ENCODE measurements at regions not wholly inside any gene's neighbourhood (a gene's known extent, or its start where the extent isn't known, plus 50 kb on each side); places are given as distances from the start of the nearest gene placed in this dataset.
"Not testable (repeated sequence)": the region's sequence is repeated elsewhere in the genome, so short reads cannot be mapped to it uniquely, and the experiment has no call there.

DNA sequence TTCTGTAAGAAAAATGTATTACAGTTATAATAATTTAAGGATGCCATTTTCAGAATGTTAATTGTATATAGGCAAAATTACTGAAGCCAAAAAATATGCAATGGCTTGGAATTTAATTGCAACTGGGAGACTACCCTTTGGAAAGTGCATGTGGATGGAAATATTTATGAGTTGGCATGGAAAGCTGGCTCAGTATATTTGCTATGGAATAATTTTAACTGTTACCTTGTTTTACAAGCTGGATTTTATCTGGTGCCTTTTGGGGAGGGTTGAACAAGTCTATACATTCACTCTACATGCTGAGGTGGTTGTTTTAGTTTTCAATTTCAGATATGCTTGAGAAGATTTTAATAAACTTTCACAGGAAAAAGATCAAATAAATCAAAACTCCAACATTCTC is 80.9 kb upstream of the ABCB5 start:
- H3K27ac ChIP-seq, result no peak overlapping the region
- no peak for DNase-seq (ENCODE audit: low spot score)
- TF ChIP-seq, protein P1, sequence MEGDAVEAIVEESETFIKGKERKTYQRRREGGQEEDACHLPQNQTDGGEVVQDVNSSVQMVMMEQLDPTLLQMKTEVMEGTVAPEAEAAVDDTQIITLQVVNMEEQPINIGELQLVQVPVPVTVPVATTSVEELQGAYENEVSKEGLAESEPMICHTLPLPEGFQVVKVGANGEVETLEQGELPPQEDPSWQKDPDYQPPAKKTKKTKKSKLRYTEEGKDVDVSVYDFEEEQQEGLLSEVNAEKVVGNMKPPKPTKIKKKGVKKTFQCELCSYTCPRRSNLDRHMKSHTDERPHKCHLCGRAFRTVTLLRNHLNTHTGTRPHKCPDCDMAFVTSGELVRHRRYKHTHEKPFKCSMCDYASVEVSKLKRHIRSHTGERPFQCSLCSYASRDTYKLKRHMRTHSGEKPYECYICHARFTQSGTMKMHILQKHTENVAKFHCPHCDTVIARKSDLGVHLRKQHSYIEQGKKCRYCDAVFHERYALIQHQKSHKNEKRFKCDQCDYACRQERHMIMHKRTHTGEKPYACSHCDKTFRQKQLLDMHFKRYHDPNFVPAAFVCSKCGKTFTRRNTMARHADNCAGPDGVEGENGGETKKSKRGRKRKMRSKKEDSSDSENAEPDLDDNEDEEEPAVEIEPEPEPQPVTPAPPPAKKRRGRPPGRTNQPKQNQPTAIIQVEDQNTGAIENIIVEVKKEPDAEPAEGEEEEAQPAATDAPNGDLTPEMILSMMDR (IDR thresholded peaks at IDR 0.05), result no peak
- H3K4me3 ChIP-seq, result no peak overlapping the region

DNA sequence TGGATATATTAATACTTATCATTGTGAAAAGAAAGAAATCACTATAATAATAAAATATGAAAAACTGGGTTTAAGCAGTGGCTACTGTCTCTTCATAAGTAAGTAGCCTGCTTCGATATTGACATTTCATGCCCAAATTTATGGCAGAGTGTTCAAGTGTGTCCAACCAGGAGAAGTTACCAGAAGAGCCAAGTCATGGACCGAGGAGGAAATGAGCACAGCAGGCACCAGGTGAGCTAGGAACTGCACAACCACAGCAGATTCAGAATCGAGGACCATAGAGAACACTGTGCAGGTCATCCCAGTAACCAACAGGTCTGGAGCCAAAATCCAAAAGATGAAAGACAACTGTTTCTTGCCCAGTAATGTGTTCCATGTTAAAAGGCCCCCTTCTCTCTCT is 79.9 kb upstream of the ABCB5 start:
- Histone ChIP-seq H3K4me3 (no peak overlapping the region), H3K27ac (no peak overlapping the region)
- TF ChIP-seq, protein P1 (IDR thresholded peaks at IDR 0.05), result no peak
- no peak for DNase-seq (ENCODE audit: low spot score)

DNA sequence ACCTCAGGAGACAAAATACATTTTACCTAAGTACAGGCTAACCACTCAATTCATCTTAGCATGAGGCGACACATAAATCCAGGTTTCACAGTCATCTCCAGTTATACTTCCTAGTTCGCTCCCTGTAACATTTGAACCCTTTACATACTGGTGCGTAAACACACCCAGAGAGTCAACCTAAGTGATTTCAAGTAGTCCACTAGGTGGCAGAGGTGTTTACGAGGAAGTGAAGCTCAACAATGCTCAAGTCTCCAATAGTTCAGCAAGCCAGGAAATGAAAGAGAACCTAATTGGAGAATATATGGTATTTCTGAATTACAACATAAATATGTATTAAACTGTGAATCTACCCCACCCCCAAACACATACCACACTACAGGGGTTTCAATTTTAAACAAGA is 76.3 kb upstream of the ABCB5 start:
- no peak overlapping the region for H3K4me3 ChIP-seq
- DNase-seq (ENCODE audit: low spot score), result no peak
- TF ChIP-seq, protein P1 (IDR thresholded peaks at IDR 0.05), result no peak
- no peak overlapping the region for H3K27ac ChIP-seq

DNA sequence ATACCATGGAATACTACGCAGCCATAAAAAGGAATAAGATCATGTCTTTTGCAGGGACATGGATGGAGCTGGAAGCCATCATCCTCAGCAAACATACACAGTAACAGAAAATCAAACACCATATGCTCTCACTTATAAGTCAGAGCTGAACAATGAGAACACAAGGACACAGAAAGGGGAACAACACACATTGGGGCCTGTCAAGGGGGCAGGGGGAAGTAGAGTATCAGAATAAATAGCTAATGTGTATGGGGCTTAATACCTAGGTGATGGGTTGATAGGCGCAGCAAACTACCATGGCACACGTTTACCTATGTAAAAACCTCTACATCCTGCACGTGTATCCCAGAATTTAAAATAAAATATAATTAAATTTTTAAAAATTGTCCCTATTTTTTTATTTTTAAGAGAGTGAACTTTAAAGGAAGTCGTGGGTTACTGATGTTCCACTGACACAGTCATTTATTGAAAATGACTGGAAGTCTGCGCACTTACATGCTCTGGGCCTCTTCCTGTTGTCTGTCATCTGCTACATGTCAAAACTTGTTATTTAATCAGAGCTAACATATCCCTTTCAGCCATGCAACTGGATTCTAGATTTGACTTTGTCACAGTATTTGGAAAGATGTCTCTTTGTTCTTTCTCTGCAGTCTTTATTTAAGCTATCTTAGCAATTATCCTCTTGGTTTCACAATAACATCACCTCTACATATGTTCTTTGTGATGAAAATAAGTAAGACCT is 73.7 kb upstream of the ABCB5 start:
- no peak overlapping the region for H3K27ac ChIP-seq
- TF ChIP-seq, protein P1 (IDR thresholded peaks at IDR 0.05), result no peak
- DNase-seq (ENCODE audit: low spot score), result no peak

DNA sequence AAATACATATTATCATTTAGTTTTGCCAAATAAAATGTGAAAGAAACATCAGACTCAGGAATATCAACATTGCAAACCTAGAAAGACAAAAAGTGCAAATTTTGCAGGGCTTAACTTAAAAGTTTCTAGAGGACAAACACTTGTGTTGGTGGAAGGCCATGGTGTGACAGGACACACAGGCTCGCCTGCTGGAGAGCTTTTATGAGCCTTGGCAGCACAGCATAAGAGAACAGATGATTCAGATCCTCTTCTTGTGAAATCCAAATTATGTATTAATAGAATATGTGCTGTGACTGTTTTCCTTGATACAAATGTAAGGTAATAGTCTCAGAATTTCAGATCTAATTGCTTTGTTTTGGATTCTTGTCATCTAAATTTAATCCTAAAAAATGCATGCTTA is 72.9 kb upstream of the ABCB5 start:
- TF ChIP-seq, protein P1 (IDR thresholded peaks at IDR 0.05), result no peak
- no peak for DNase-seq (ENCODE audit: low spot score)

More for the DNA sequence above, 73.7 kb upstream of the ABCB5 start:
- no peak overlapping the region for H3K4me3 ChIP-seq

DNA sequence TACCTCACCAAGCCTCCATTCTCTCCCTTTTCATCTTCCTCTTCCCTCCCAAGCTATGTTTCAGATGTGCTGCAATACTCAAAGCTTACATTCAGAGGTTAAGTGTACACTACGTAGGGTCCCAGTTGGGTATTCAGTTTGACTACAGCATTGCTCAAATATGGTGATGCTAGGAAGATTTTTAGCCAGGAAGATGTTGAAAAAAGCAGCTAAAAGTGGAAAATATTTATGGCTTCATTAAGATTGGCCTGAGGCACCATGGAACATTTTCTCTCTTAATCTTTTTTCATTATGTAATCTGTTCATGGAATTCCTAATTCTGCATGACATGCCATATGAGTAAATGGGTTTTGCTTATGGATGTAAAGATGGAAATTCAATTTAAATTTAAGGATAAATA is 72.0 kb upstream of the ABCB5 start:
- TF ChIP-seq, protein P1 (IDR thresholded peaks at IDR 0.05), result no peak
- no peak for DNase-seq (ENCODE audit: low spot score)

More for the DNA sequence above, 72.9 kb upstream of the ABCB5 start:
- no peak overlapping the region for H3K4me3 ChIP-seq
- no peak overlapping the region for H3K27ac ChIP-seq

DNA sequence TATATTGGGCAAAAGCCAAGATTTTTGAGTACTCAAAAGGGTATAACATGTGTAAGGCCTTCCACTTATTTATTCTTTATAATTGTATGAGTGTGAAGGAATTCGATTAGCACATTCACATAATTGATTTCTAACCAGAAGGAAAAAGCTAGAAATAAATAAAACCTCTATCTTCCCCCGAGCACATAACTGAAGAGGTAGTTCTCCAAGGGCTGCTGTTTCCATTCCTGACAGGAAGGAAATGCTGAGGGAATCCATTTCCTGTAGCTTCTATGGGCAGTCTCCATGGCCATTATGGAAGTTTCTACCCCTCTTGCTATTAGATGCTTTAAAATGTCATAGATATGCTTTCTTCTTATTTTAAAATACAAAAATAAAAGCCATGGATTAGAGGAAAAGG is 70.5 kb upstream of the ABCB5 start:
- TF ChIP-seq, protein P1 (IDR thresholded peaks at IDR 0.05), result no peak
- Histone ChIP-seq H3K4me3 (no peak overlapping the region), H3K27ac (no peak overlapping the region)
- no peak for DNase-seq (ENCODE audit: low spot score)

More for the DNA sequence above, 72.0 kb upstream of the ABCB5 start:
- Histone ChIP-seq H3K27ac (no peak overlapping the region), H3K4me3 (no peak overlapping the region)

DNA sequence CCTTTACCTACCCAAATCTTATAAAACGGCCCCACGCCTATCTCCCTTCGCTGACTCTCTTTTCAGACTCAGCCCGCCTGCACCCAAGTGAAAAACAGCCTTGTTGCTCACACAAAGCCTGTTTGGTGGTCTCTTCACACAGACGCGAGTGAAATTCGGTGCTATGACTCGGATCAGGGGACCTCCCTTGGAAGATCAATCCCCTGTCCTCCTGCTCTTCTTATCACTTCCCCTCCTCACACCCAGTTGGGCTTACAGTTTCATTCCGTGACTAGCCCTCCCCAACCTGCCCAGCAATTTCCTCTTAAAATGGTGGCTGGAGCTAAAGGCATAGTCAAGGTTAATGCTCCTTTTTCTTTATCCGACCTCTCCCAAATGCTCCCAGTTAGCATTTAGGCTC is 68.5 kb upstream of the ABCB5 start:
- not testable (repeated sequence) for H3K27ac ChIP-seq; DNase-seq (ENCODE audit: low spot score)

More for the DNA sequence above, 68.5 kb upstream of the ABCB5 start:
- H3K4me3 ChIP-seq, result not testable (repeated sequence)

Measured in coronary artery (tissue), 2 donors.